Hepatocyte (in vitro differentiated cells): ENCODE measurements at regions not wholly inside any gene's neighbourhood (a gene's known extent, or its start where the extent isn't known, plus 50 kb on each side); places are given as distances from the start of the nearest gene placed in this dataset.

Experiments
- CTCF ChIP-seq: fragments of 200-600 bp; sonication (generic); IDR thresholded peaks from 2 replicates; pipeline ENCODE4 v1.5.1; 2016; ENCODE audit warnings: antibody characterized with exemption, mild to moderate bottlenecking; ENCODE audit not compliant: poor library complexity
- EZH2 ChIP-seq: fragments of 200-600 bp; sonication (generic); IDR thresholded peaks from 2 replicates; pipeline ENCODE4 v1.6.1; 2016; ENCODE audit warnings: antibody characterized with exemption, mild to moderate bottlenecking, borderline replicate concordance
- EZH2phosphoT487 ChIP-seq: fragments of 200-600 bp; sonication (generic); IDR thresholded peaks from one replicate; pipeline ENCODE4 v1.6.1; 2018; ENCODE audit warnings: antibody characterized with exemption, mild to moderate bottlenecking, low read depth, moderate library complexity; ENCODE audit not compliant: unreplicated experiment, severe bottlenecking

DNA sequence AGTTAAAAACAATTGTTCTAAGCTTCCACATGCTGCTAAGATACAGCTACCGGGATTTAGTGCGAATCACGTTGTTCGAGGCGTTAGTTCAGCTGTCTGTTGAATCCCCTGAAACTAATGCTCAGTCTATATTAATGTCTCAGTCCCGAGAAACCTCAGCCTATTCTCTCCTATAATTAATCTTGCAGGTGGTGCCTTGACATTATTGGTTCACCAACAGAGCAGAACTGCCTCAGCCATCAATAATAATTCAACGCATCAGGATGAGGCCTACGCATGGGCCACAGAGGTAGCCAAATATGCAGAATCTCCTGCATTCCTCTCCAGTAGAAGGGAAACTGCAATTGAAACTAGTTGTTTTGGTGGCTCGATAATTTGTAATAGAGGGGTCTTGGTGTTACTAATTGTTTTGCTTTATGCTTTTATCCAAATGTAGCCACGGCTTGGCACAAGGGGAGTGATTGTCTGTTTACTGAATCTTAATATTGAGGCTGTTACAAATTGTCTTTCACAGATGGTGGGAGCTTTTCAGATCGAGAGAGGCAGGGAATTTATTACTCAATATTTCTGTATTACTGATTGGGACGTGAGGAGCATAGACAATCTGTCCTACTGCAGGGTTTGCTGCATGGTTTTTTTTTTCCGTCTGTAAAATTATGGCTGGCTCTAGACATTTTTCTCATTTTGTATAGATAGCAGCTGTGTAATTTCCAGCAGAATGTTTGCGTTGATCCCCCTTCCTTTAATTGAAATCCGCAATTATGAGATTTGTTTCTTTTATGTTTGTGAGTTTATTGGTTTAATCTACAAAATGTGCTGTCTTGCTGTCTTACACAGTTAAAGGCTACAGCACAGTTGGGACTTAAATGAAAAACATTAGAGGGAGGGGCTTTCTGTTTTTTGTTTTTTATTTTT lies 1036.5 kb upstream of the NOVA1 start:
- TF ChIP-seq EZH2phosphoT487: no peak
- no peak for TF ChIP-seq CTCF
- TF ChIP-seq EZH2: no peak
